Endothelial cell of umbilical vein (primary cell): ENCODE measurements at regions not wholly inside any gene's neighbourhood (a gene's known extent, or its start where the extent isn't known, plus 50 kb on each side); places are given as distances from the start of the nearest gene placed in this dataset.
A peak's percentile ranks its signal among the peaks of the same experiment; 100 is the strongest.

ENCODE experiments used
- BruUV-seq: library from RNA; stranded (reverse); fragments of 400-500 nt; replicated peaks from 2 replicates; lab custom pipeline; 2021; lab: Mats Ljungman, UMichigan
- CTCF ChIA-PET: fragments of 300-600, 350-600 bp; sonication (Branson Sonifier 250); formaldehyde crosslinking; loops from one replicate; lab custom pipeline; 2021; ENCODE audit warnings: antibody characterized with exemption, inconsistent platforms; lab: Charles Lee
- POLR2A ChIA-PET: fragments of 300-600, 350-600 bp; sonication (Branson Sonifier 250); formaldehyde crosslinking; loops from one replicate; lab custom pipeline; 2021; ENCODE audit warnings: antibody characterized with exemption, inconsistent platforms; lab: Charles Lee
- DNase-seq: peaks from one replicate; pipeline ENCODE4 v3.0.0-alpha.2; 2011; ENCODE audit warnings: low read depth, low spot score
- FAIRE-seq: peaks from 2 replicates; lab custom pipeline; 2011; peaks lifted over from hg19 to GRCh38; lab: Jason Lieb, UNC
- H2AFZ ChIP-seq: 2 replicates; pipeline ENCODE4 v1.6.0; 2012; ENCODE audit warnings: low read depth, low read length, control low read depth, inconsistent platforms
- H3K27ac ChIP-seq: 2 replicates; pipeline ENCODE4 v1.5.1; 2011; ENCODE audit warnings: low read depth, mild to moderate bottlenecking, control low read depth, low read length, moderate library complexity; ENCODE audit not compliant: insufficient read depth
- H3K27me3 ChIP-seq, 2 experiments: 2 replicates each; pipeline versions ENCODE4 v1.6.0 to v1.6.1; 2011; ENCODE audit warnings: low read length in 2 of 2, mixed read lengths in 1 of 2; ENCODE audit not compliant: control insufficient read depth in 2 of 2, insufficient read depth in 2 of 2
- H3K36me3 ChIP-seq, 2 experiments: 2 replicates in 1 of 2; 3 replicates in 1 of 2; pipeline ENCODE4 v1.5.1; 2011; ENCODE audit warnings: low read length in 2 of 2, mild to moderate bottlenecking in 1 of 2, moderate library complexity in 1 of 2; ENCODE audit not compliant: control insufficient read depth in 2 of 2, insufficient read depth in 2 of 2; ENCODE audit errors: extremely low read depth in 1 of 2
- H3K4me1 ChIP-seq: 3 replicates; pipeline ENCODE4 v1.5.1; 2011; ENCODE audit warnings: mild to moderate bottlenecking, low read length; ENCODE audit not compliant: control insufficient read depth, insufficient read depth; ENCODE audit errors: extremely low read depth
- H3K4me2 ChIP-seq: 2 replicates; pipeline ENCODE4 v1.6.1; 2011; ENCODE audit warnings: low read length, control low read depth, mixed read lengths; ENCODE audit not compliant: insufficient read depth
- H3K4me3 ChIP-seq, 3 experiments: fragments of 200-600 bp in 1 of 3; sonication (generic), shearing (Covaris generic) in 1 of 3; replicated peaks in 1 of 3; 2 replicates each; pipeline ENCODE4 v1.5.1; 2011 to 2016; ENCODE audit warnings: control low read depth in 3 of 3, low read length in 3 of 3, mild to moderate bottlenecking in 2 of 3, inconsistent platforms in 1 of 3, low read depth in 1 of 3, moderate library complexity in 1 of 3; ENCODE audit not compliant: insufficient read depth in 1 of 3
- H3K79me2 ChIP-seq: 2 replicates; pipeline ENCODE4 v1.6.0; 2012; ENCODE audit warnings: low read length, inconsistent platforms; ENCODE audit not compliant: control insufficient read depth, insufficient read depth
- H3K9ac ChIP-seq: replicated peaks from 2 replicates; pipeline ENCODE3; 2011; ENCODE audit warnings: low read length, control low read depth; ENCODE audit not compliant: insufficient read depth; ENCODE audit errors: extremely low read depth
- H3K9me1 ChIP-seq: replicated peaks from 3 replicates; pipeline ENCODE4 v1.6.0; 2011; ENCODE audit warnings: mild to moderate bottlenecking, low read length; ENCODE audit not compliant: control insufficient read depth, insufficient read depth; ENCODE audit errors: extremely low read depth
- H3K9me3 ChIP-seq: replicated peaks from 2 replicates; pipeline ENCODE4 v1.5.1; 2012; ENCODE audit warnings: low read length, inconsistent platforms; ENCODE audit not compliant: control insufficient read depth, insufficient read depth
- H4K20me1 ChIP-seq: replicated peaks from 2 replicates; pipeline ENCODE3; 2011; ENCODE audit warnings: mild to moderate bottlenecking, low read length; ENCODE audit not compliant: control insufficient read depth, insufficient read depth; ENCODE audit errors: extremely low read depth
- EZH2 ChIP-seq: IDR thresholded peaks from 2 replicates; pipeline ENCODE4 v1.6.1; 2012; ENCODE audit warnings: borderline replicate concordance, low read depth, mild to moderate bottlenecking, moderate library complexity, low read length, inconsistent platforms; ENCODE audit not compliant: severe bottlenecking
- FOS ChIP-seq: IDR thresholded peaks from 2 replicates; pipeline ENCODE4 v1.6.1; 2011; ENCODE audit warnings: mild to moderate bottlenecking, low read length, moderate library complexity, borderline replicate concordance; ENCODE audit not compliant: insufficient read depth
- GATA2 ChIP-seq: IDR thresholded peaks from 2 replicates; pipeline ENCODE4 v1.7.0; 2011; ENCODE audit warnings: low read depth, mild to moderate bottlenecking, moderate library complexity, mixed read lengths, low read length; ENCODE audit not compliant: insufficient read length, insufficient read depth
- JUN ChIP-seq: IDR thresholded peaks from 2 replicates; pipeline ENCODE4 v1.6.1; 2011; ENCODE audit warnings: borderline replicate concordance, low read depth; ENCODE audit not compliant: insufficient read length, insufficient read depth
- MYC ChIP-seq: IDR thresholded peaks from one replicate; pipeline ENCODE4 v1.6.1; 2011; ENCODE audit warnings: mild to moderate bottlenecking, low read depth, low read length
- POLR2A ChIP-seq: IDR thresholded peaks from 2 replicates; pipeline ENCODE4 v1.6.1; 2012; ENCODE audit warnings: low read depth, mild to moderate bottlenecking, control low read depth, low read length
- POLR2AphosphoS5 ChIP-seq: IDR thresholded peaks from 2 replicates; pipeline ENCODE4 v1.6.1; 2012; ENCODE audit warnings: low read depth, mild to moderate bottlenecking, control low read depth, low read length, moderate library complexity; ENCODE audit not compliant: insufficient read depth
- dilution Hi-C: fragments of 300-500 bp; cut with MboI; formaldehyde crosslinking; loops from one replicate; pipeline ENCODE4 v1.15.0; 2019; ENCODE audit warnings: low sequenced_read_pairs; ENCODE audit not compliant: extremely low pct_ligation_motif_present
- intact Hi-C: fragments of 100-400 bp; cut with micrococcal nuclease; formaldehyde crosslinking; loops from one replicate; pipeline ENCODE4 v1.10.0; 2022
- TF ChIP-seq, protein P1 (sequence below): IDR thresholded peaks from 2 replicates; pipeline ENCODE4 v1.6.1; 2011; ENCODE audit not compliant: insufficient read depth, insufficient read length
- TF ChIP-seq, protein P2 (sequence below), 2 donors: IDR thresholded peaks; 1 replicate in 1 of 2; 2 replicates in 1 of 2; pipeline ENCODE4 v1.5.1; 2011; ENCODE audit warnings: low read length in 2 of 2, mild to moderate bottlenecking in 2 of 2, moderate library complexity in 2 of 2, control low read depth in 1 of 2, inconsistent platforms in 1 of 2, low read depth in 1 of 2; ENCODE audit not compliant: insufficient read depth in 1 of 2; ENCODE audit errors: extremely low read depth in 1 of 2

DNA sequence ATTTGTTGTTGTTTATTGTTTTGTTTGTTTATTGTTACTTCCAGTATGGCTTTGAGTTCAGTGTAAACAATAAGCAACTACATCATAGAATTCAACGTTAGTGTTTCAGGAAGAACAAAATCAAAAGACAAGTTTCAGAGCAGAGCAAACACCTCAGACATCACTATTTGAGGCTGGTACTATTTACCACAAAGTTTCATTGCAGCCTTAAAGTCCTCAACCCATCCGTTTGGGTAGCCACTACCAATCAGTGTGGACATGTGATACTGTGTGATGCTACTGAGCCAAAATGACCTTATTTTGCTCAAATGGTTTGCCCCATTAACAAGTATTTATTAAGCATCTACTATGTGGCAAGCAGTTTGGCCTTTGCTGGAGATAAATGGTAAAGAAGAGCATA, 458.5 kb upstream of the PTGER4 start:
- no peak overlapping the region for H2AFZ ChIP-seq
- no peak overlapping the region for H3K27ac ChIP-seq
- peaks cover 11% of the 10 kb centered on the region for H3K4me1 ChIP-seq
- POLR2A ChIA-PET = no interaction called here
- no TSS peak for BruUV-seq
- FAIRE-seq (no peak), DNase-seq (no peak)
- no peak overlapping the region for H3K4me2 ChIP-seq
- dilution Hi-C loops (no loop called here), intact Hi-C loops (loop anchor here (5.0 kb wide), 1 partner anchor 456 kb away; the partner anchor contains the start of gene PTGER4)
- H3K9me1 ChIP-seq = no peaks in the 10 kb centered on the region
- no peak overlapping the region for H3K4me3 ChIP-seq
- TF ChIP-seq FOS (no peak), MYC (no peak), JUN (no peak), POLR2A (no peak), POLR2AphosphoS5 (no peak)
- no peak overlapping the region for H3K9ac ChIP-seq
- no peaks in the 10 kb centered on the region for H3K27me3 ChIP-seq
- H3K9me3 ChIP-seq = no peaks in the 10 kb centered on the region
- CTCF ChIA-PET = interaction anchor here (1.1 kb wide), 1 partner anchor 12 kb away, joined by 3 read pairs; no protein-coding TSS in a partner anchor
- H3K79me2 ChIP-seq = no peaks in the 10 kb centered on the region
- H4K20me1 ChIP-seq = no peaks in the 10 kb centered on the region
- no peaks in the 10 kb centered on the region for H3K36me3 ChIP-seq

DNA sequence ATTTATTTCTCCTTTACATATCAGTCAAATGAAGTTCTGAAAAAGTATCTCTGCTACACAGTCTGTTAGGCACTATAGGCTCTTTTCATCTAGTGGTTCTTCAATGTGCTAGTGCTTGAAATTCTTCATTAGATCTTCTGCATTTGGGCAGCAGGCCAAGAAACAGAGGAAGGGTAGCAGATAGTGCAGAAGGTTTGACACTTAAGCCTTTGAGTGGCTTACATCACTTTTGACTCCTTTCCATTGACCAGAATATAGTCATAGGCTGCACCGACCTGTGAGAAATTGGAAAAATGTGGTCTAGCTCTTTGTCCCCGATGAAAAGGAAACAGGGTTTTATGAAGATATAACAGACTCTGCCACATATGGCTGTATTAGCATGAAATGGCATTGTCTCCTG, 459.5 kb upstream of the PTGER4 start:
- Histone ChIP-seq H3K4me3 (no peak overlapping the region), H3K79me2 (no peaks in the 10 kb centered on the region), H3K27ac (no peak overlapping the region), H2AFZ (no peak overlapping the region), H4K20me1 (no peaks in the 10 kb centered on the region), H3K4me1 (peaks cover 11% of the 10 kb centered on the region), H3K9me1 (no peaks in the 10 kb centered on the region), H3K9ac (no peak overlapping the region), H3K9me3 (no peaks in the 10 kb centered on the region), H3K27me3 (no peaks in the 10 kb centered on the region), H3K36me3 (no peaks in the 10 kb centered on the region), H3K4me2 (no peak overlapping the region)
- CTCF ChIA-PET = interaction anchor here (1.1 kb wide), 1 partner anchor 11 kb away, joined by 3 read pairs; no protein-coding TSS in a partner anchor
- dilution Hi-C loops = no loop called here
- TF ChIP-seq FOS (no peak), EZH2 (no peak), POLR2A (no peak), JUN (no peak), GATA2 (no peak), MYC (no peak), POLR2AphosphoS5 (no peak)
- TF ChIP-seq, protein P1, sequence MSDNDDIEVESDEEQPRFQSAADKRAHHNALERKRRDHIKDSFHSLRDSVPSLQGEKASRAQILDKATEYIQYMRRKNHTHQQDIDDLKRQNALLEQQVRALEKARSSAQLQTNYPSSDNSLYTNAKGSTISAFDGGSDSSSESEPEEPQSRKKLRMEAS = no peak
- TF ChIP-seq, protein P2, sequence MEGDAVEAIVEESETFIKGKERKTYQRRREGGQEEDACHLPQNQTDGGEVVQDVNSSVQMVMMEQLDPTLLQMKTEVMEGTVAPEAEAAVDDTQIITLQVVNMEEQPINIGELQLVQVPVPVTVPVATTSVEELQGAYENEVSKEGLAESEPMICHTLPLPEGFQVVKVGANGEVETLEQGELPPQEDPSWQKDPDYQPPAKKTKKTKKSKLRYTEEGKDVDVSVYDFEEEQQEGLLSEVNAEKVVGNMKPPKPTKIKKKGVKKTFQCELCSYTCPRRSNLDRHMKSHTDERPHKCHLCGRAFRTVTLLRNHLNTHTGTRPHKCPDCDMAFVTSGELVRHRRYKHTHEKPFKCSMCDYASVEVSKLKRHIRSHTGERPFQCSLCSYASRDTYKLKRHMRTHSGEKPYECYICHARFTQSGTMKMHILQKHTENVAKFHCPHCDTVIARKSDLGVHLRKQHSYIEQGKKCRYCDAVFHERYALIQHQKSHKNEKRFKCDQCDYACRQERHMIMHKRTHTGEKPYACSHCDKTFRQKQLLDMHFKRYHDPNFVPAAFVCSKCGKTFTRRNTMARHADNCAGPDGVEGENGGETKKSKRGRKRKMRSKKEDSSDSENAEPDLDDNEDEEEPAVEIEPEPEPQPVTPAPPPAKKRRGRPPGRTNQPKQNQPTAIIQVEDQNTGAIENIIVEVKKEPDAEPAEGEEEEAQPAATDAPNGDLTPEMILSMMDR (IDR thresholded peaks at IDR 0.05; ENCODE audit: extremely low read depth in 1 of 2, insufficient read depth in 1 of 2, low read depth in 1 of 2, low read length in 2 of 2) = no peak
- intact Hi-C loops = loop anchor here (5.0 kb wide), 1 partner anchor 457 kb away; the partner anchor contains the start of gene PTGER4
- BruUV-seq = no TSS peak
- DNase-seq (no peak), FAIRE-seq (peak; percentile 12)
- POLR2A ChIA-PET = no interaction called here
